HEK293 (cell line): ENCODE measurements at regions not wholly inside any gene's neighbourhood (a gene's known extent, or its start where the extent isn't known, plus 50 kb on each side); places are given as distances from the start of the nearest gene placed in this dataset.

ENCODE experiments used
- CTCF ChIA-PET: fragments of 350-600 bp; formaldehyde crosslinking; extraction: SDS; loops from one replicate; lab custom pipeline; 2021; ENCODE audit warnings: antibody characterized with exemption; lab: Yijun Ruan, JAX
- POLR2A ChIA-PET: fragments of 300-600 bp; formaldehyde crosslinking; extraction: SDS; loops from one replicate; lab custom pipeline; 2020; ENCODE audit warnings: antibody characterized with exemption, inconsistent platforms; lab: Yijun Ruan, JAX
- H3K27ac ChIP-seq: fragments of 200-500 bp; sonication (Bioruptor generic); 2 replicates; pipeline ENCODE4 v1.5.1; 2014; ENCODE audit warnings: low read depth, low read length, control low read depth, inconsistent platforms; ENCODE audit errors: extremely low read depth
- H3K36me3 ChIP-seq, 2 experiments: fragments of 200-500 bp in 1 of 2; sonication (Bioruptor generic) in 1 of 2; 1 replicate in 1 of 2; 2 replicates in 1 of 2; pipeline ENCODE4 v1.5.1; 2014 to 2017; ENCODE audit warnings: inconsistent platforms in 2 of 2, low read length in 2 of 2; ENCODE audit not compliant: control insufficient read depth in 2 of 2, insufficient read depth in 1 of 2
- H3K4me1 ChIP-seq: fragments of 200-500 bp; sonication (Bioruptor generic); 2 replicates; pipeline ENCODE4 v1.5.1; 2014; ENCODE audit warnings: mild to moderate bottlenecking, low read length, inconsistent platforms; ENCODE audit not compliant: control insufficient read depth, insufficient read depth
- H3K4me3 ChIP-seq: 2 replicates; pipeline ENCODE4 v1.5.1; 2011; ENCODE audit warnings: low read depth, mild to moderate bottlenecking, control low read depth, low read length, moderate library complexity
- H3K9me3 ChIP-seq: fragments of 200-500 bp; sonication (Bioruptor generic); 2 replicates; pipeline ENCODE4 v1.5.1; 2014; ENCODE audit warnings: low read depth, low read length, inconsistent platforms; ENCODE audit not compliant: control insufficient read depth, insufficient read depth
- BCL11A ChIP-seq: fragments of 450-650 bp; formaldehyde crosslinking; IDR thresholded peaks from 2 replicates; pipeline ENCODE4 v1.5.1; 2016; ENCODE audit warnings: low read depth, missing biosample characterization, missing genetic modification characterization
- BCL11B ChIP-seq: fragments of 450-650 bp; formaldehyde crosslinking; IDR thresholded peaks from 2 replicates; pipeline ENCODE4 v1.5.1; 2016; ENCODE audit warnings: low read depth, missing biosample characterization, missing genetic modification characterization
- ELK4 ChIP-seq: IDR thresholded peaks from 2 replicates; pipeline ENCODE4 v1.6.1; 2011; ENCODE audit warnings: mild to moderate bottlenecking, low read depth, low read length, borderline replicate concordance
- HIC1 ChIP-seq: fragments of 450-650 bp; formaldehyde crosslinking; IDR thresholded peaks from 2 replicates; pipeline ENCODE4 v1.5.1; 2016; ENCODE audit warnings: missing biosample characterization, missing genetic modification characterization
- HOXA7 ChIP-seq: sonication (generic); formaldehyde crosslinking; IDR thresholded peaks from 2 replicates; pipeline ENCODE4 v1.8.1; 2022; ENCODE audit warnings: missing genetic modification reagents, borderline replicate concordance
- INSM2 ChIP-seq: fragments of 450-650 bp; formaldehyde crosslinking; IDR thresholded peaks from 2 replicates; pipeline ENCODE4 v1.5.1; 2016; ENCODE audit warnings: missing biosample characterization, missing genetic modification characterization
- OSR2 ChIP-seq: fragments of 450-650 bp; formaldehyde crosslinking; IDR thresholded peaks from 2 replicates; pipeline ENCODE4 v1.5.1; 2016; ENCODE audit warnings: missing biosample characterization, missing genetic modification characterization
- WT1 ChIP-seq: fragments of 450-650 bp; formaldehyde crosslinking; IDR thresholded peaks from 2 replicates; pipeline ENCODE4 v1.5.1; 2016; ENCODE audit warnings: missing biosample characterization, missing genetic modification characterization
- ZEB2 ChIP-seq: fragments of 450-650 bp; formaldehyde crosslinking; IDR thresholded peaks from 2 replicates; pipeline ENCODE4 v1.5.1; 2016; ENCODE audit warnings: missing biosample characterization, missing genetic modification characterization
- ZFHX2 ChIP-seq: fragments of 450-650 bp; formaldehyde crosslinking; conservative IDR thresholded peaks from 2 replicates; pipeline ENCODE4 v1.5.1; 2016; ENCODE audit warnings: missing biosample characterization, missing genetic modification characterization
- ZIC2 ChIP-seq: fragments of 450-650 bp; formaldehyde crosslinking; IDR thresholded peaks from 2 replicates; pipeline ENCODE4 v1.5.1; 2016; ENCODE audit warnings: missing biosample characterization, missing genetic modification characterization
- ZNF10 ChIP-seq: fragments of 450-650 bp; formaldehyde crosslinking; IDR thresholded peaks from 2 replicates; pipeline ENCODE4 v1.5.1; 2017; ENCODE audit warnings: missing biosample characterization, missing genetic modification characterization
- ZNF112 ChIP-seq: fragments of 450-650 bp; formaldehyde crosslinking; IDR thresholded peaks from 2 replicates; pipeline ENCODE4 v1.5.0; 2017; ENCODE audit warnings: missing biosample characterization, missing genetic modification characterization
- ZNF132 ChIP-seq: fragments of 450-650 bp; formaldehyde crosslinking; IDR thresholded peaks from 2 replicates; pipeline ENCODE4 v1.5.1; 2017; ENCODE audit warnings: missing biosample characterization, missing genetic modification characterization, borderline replicate concordance
- ZNF19 ChIP-seq: fragments of 450-650 bp; formaldehyde crosslinking; IDR thresholded peaks from 2 replicates; pipeline ENCODE4; 2016; ENCODE audit warnings: missing biosample characterization, missing genetic modification characterization, low read depth
- ZNF248 ChIP-seq: fragments of 450-650 bp; formaldehyde crosslinking; IDR thresholded peaks from 2 replicates; pipeline ENCODE4 v1.5.1; 2017; ENCODE audit warnings: missing biosample characterization, missing genetic modification characterization
- ZNF350 ChIP-seq: fragments of 450-650 bp; formaldehyde crosslinking; IDR thresholded peaks from 2 replicates; pipeline ENCODE4 v1.5.0; 2017; ENCODE audit warnings: missing biosample characterization, mild to moderate bottlenecking, missing genetic modification characterization
- ZNF366 ChIP-seq: fragments of 450-650 bp; formaldehyde crosslinking; conservative IDR thresholded peaks from 2 replicates; pipeline ENCODE4 v1.5.1; 2016; ENCODE audit warnings: missing biosample characterization, missing genetic modification characterization
- ZNF37A ChIP-seq: fragments of 450-650 bp; IDR thresholded peaks from 2 replicates; pipeline ENCODE4 v1.5.1; 2018; ENCODE audit warnings: missing biosample characterization, missing genetic modification characterization
- ZNF391 ChIP-seq: fragments of 450-650 bp; formaldehyde crosslinking; IDR thresholded peaks from 2 replicates; pipeline ENCODE4 v1.5.1; 2016; ENCODE audit warnings: low read depth, missing biosample characterization, missing genetic modification characterization, borderline replicate concordance
- ZNF426 ChIP-seq: fragments of 450-650 bp; formaldehyde crosslinking; IDR thresholded peaks from 2 replicates; pipeline ENCODE4 v1.5.1; 2017; ENCODE audit warnings: missing biosample characterization, missing genetic modification characterization, mild to moderate bottlenecking, inconsistent platforms, moderate library complexity
- ZNF48 ChIP-seq: fragments of 450-650 bp; formaldehyde crosslinking; IDR thresholded peaks from 2 replicates; pipeline ENCODE4 v1.5.1; 2016; ENCODE audit warnings: missing biosample characterization, missing genetic modification characterization
- ZNF501 ChIP-seq: fragments of 450-650 bp; formaldehyde crosslinking; IDR thresholded peaks from 2 replicates; pipeline ENCODE4 v1.5.1; 2016; ENCODE audit warnings: missing biosample characterization, missing genetic modification characterization
- ZNF629 ChIP-seq: fragments of 450-650 bp; formaldehyde crosslinking; IDR thresholded peaks from 2 replicates; pipeline ENCODE4 v1.5.1; 2017; ENCODE audit warnings: missing biosample characterization, missing genetic modification characterization
- ZNF707 ChIP-seq: fragments of 450-650 bp; formaldehyde crosslinking; IDR thresholded peaks from 2 replicates; pipeline ENCODE4 v1.5.1; 2016; ENCODE audit warnings: missing biosample characterization, missing genetic modification characterization
- ZNF76 ChIP-seq: fragments of 450-650 bp; formaldehyde crosslinking; IDR thresholded peaks from 2 replicates; pipeline ENCODE4; 2016; ENCODE audit warnings: low read depth, missing biosample characterization, missing genetic modification characterization, borderline replicate concordance
- ZSCAN4 ChIP-seq: fragments of 450-650 bp; formaldehyde crosslinking; IDR thresholded peaks from 2 replicates; pipeline ENCODE4 v1.5.1; 2017; ENCODE audit warnings: missing biosample characterization, missing genetic modification characterization
- ZXDB ChIP-seq: fragments of 450-650 bp; formaldehyde crosslinking; IDR thresholded peaks from 2 replicates; pipeline ENCODE4 v1.5.1; 2016; ENCODE audit warnings: missing biosample characterization, missing genetic modification characterization

GRCh38 chr6:98358173-98358572 is 476.2 kb upstream of the POU3F2 start:
- TF ChIP-seq ZNF112 (tag by site-specific recombination) (no peak), ZNF19 (tag by site-specific recombination) (no peak)
- Histone ChIP-seq H3K4me1 (no peaks in the 10 kb centered on the region), H3K36me3 (no peaks in the 10 kb centered on the region), H3K4me3 (no peak overlapping the region), H3K27ac (no peak overlapping the region), H3K9me3 (no peaks in the 10 kb centered on the region)
- ChIA-PET POLR2A (no interaction called here), CTCF (no interaction called here)

- no peaks in the 10 kb centered on the region for H3K36me3 ChIP-seq
- TF ChIP-seq OSR2 (tag by site-specific recombination) (no peak), BCL11B (tag by site-specific recombination) (no peak), BCL11A (tag by site-specific recombination) (no peak), INSM2 (tag by site-specific recombination) (no peak), HIC1 (tag by site-specific recombination) (no peak), ZNF707 (tag by site-specific recombination) (no peak), ZNF501 (no peak), ZSCAN4 (tag by site-specific recombination) (no peak), HOXA7 (CRISPR knock-in tag) (no peak), ZXDB (tag by site-specific recombination) (no peak), ZNF426 (tag by site-specific recombination) (no peak), ZNF350 (no peak), ZNF48 (tag by site-specific recombination) (no peak), ZNF366 (tag by site-specific recombination) (no peak), ZEB2 (tag by site-specific recombination) (no peak), ZFHX2 (tag by site-specific recombination) (no peak), ZNF629 (no peak)
- no peak overlapping the region for H3K27ac ChIP-seq
- no peaks in the 10 kb centered on the region for H3K9me3 ChIP-seq
- H3K4me1 ChIP-seq, result no peaks in the 10 kb centered on the region
- ChIA-PET POLR2A (no interaction called here), CTCF (no interaction called here)
- no peak overlapping the region for H3K4me3 ChIP-seq
Measured at GRCh38 chr6:98366371-98366770, 468.0 kb upstream of the POU3F2 start.

GRCh38 chr6:98380589-98380988 is 453.8 kb upstream of the POU3F2 start:
- H3K4me3 ChIP-seq, result no peak overlapping the region
- H3K4me1 ChIP-seq, result no peaks in the 10 kb centered on the region
- H3K36me3 ChIP-seq, result no peaks in the 10 kb centered on the region
- H3K27ac ChIP-seq, result no peak overlapping the region
- no peaks in the 10 kb centered on the region for H3K9me3 ChIP-seq
- POLR2A ChIA-PET, result no interaction called here
- CTCF ChIA-PET, result no interaction called here
- TF ChIP-seq ZNF132 (tag by site-specific recombination) (no peak), ZNF391 (tag by site-specific recombination) (no peak), ZNF37A (tag by site-specific recombination) (no peak), WT1 (tag by site-specific recombination) (no peak), ZNF76 (tag by site-specific recombination) (no peak), ZIC2 (tag by site-specific recombination) (no peak), ZNF248 (tag by site-specific recombination) (no peak), ELK4 (no peak), ZNF10 (no peak)
